OCI-LY1 (cell line): ENCODE measurements at regions not wholly inside any gene's neighbourhood (a gene's known extent, or its start where the extent isn't known, plus 50 kb on each side); places are given as distances from the start of the nearest gene placed in this dataset.

ENCODE experiments used
- H2AFZ ChIP-seq: fragments of 200-600 bp; sonication (generic), shearing (Covaris generic); 2 replicates; pipeline ENCODE4 v1.6.0; 2014; ENCODE audit warnings: antibody characterized with exemption, mild to moderate bottlenecking, low read length
- H3F3A ChIP-seq: fragments of 200-600 bp; sonication (generic), shearing (Covaris generic); 2 replicates; pipeline ENCODE4 v1.6.0; 2014; ENCODE audit warnings: mild to moderate bottlenecking, antibody characterized with exemption, low read length, moderate library complexity; ENCODE audit not compliant: insufficient read depth
- H3K27ac ChIP-seq: fragments of 200-600 bp; sonication (generic); 2 replicates; pipeline ENCODE4 v1.5.1; 2014; ENCODE audit warnings: low read length, mixed run types, mild to moderate bottlenecking, low read depth; ENCODE audit not compliant: poor library complexity, severe bottlenecking
- H3K27me3 ChIP-seq: fragments of 200-600 bp; sonication (generic); 2 replicates; pipeline ENCODE4 v1.6.0; 2014; ENCODE audit warnings: antibody characterized with exemption, mild to moderate bottlenecking, low read length, moderate library complexity; ENCODE audit not compliant: insufficient read depth
- H3K36me3 ChIP-seq: fragments of 200-600 bp; sonication (generic); 2 replicates; pipeline ENCODE4 v1.6.1; 2014; ENCODE audit warnings: mild to moderate bottlenecking, antibody characterized with exemption, low read length, moderate library complexity, mixed read lengths; ENCODE audit not compliant: insufficient read depth
- H3K4me1 ChIP-seq: fragments of 200-600 bp; sonication (generic); 2 replicates; pipeline ENCODE4 v1.5.1; 2014; ENCODE audit warnings: mild to moderate bottlenecking, low read length, moderate library complexity; ENCODE audit not compliant: insufficient read depth, severe bottlenecking
- H3K4me2 ChIP-seq: fragments of 200-600 bp; sonication (generic), shearing (Covaris generic); 2 replicates; pipeline ENCODE4 v1.6.1; 2014; ENCODE audit warnings: low read length
- H3K4me3 ChIP-seq: fragments of 200-600 bp; sonication (generic); 2 replicates; pipeline ENCODE4 v1.5.1; 2014; ENCODE audit warnings: low read length, low read depth, mild to moderate bottlenecking, mixed read lengths; ENCODE audit not compliant: poor library complexity, severe bottlenecking
- H3K79me2 ChIP-seq: fragments of 200-600 bp; shearing (Covaris generic); 2 replicates; pipeline ENCODE4 v1.6.1; 2016; ENCODE audit warnings: mixed run types, low read length, mixed read lengths; ENCODE audit not compliant: insufficient read depth
- H3K9ac ChIP-seq: fragments of 200-600 bp; sonication (generic), shearing (Covaris generic); 2 replicates; pipeline ENCODE4 v1.6.1; 2014; ENCODE audit warnings: mild to moderate bottlenecking, low read length, mixed read lengths
- H3K9me2 ChIP-seq: fragments of 200-600 bp; sonication (generic), shearing (Covaris generic); 2 replicates; pipeline ENCODE4 v1.6.1; 2014; ENCODE audit warnings: low read depth, mild to moderate bottlenecking, low read length, mixed read lengths
- H3K9me3 ChIP-seq: fragments of 200-600 bp; shearing (Covaris generic); 2 replicates; pipeline ENCODE4 v1.6.1; 2014; ENCODE audit warnings: low read length, mixed read lengths
- H4K20me1 ChIP-seq: fragments of 200-600 bp; sonication (generic), shearing (Covaris generic); 2 replicates; pipeline ENCODE4 v1.6.0; 2016; ENCODE audit warnings: mild to moderate bottlenecking, low read length; ENCODE audit not compliant: insufficient read depth
- EZH2 ChIP-seq: fragments of 200-600 bp; sonication (generic), shearing (Covaris generic); IDR thresholded peaks from 2 replicates; pipeline ENCODE4 v1.8.0; 2017; ENCODE audit warnings: borderline replicate concordance, mixed run types, mild to moderate bottlenecking, antibody characterized with exemption, low read length, moderate library complexity, mixed read lengths
- TF ChIP-seq, protein P1 (sequence below): fragments of 200-600 bp; sonication (generic), shearing (Covaris generic); IDR thresholded peaks from 2 replicates; pipeline ENCODE4 v1.5.1; 2017; ENCODE audit warnings: mild to moderate bottlenecking, antibody characterized with exemption, low read length, moderate library complexity, mixed read lengths

DNA sequence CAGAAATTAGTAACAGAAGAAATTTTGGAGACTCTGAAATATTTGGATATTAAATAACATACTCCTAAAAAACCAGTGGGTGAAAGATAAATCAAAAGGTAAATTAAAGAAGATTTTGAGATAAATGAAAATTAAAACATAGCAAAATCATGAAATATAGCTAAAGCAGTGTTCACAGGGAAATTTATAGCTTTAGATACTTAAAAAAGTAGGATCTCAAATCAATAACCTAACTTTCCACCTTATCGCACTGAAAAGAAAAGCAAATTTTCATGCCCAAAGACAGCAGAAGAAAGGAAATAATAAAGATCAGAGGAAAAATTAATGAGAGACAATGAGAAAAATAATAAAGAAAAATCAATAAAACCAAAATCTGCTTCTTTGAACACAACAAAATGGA lies 135.1 kb upstream of the KLF7 start:
- Histone ChIP-seq H3K9me2 (no peaks in the 10 kb centered on the region), H3K9ac (no peak overlapping the region), H3K9me3 (no peaks in the 10 kb centered on the region), H3K4me2 (no peak overlapping the region), H3K4me1 (no peaks in the 10 kb centered on the region), H2AFZ (no peak overlapping the region), H3K4me3 (no peak overlapping the region), H3K36me3 (no peaks in the 10 kb centered on the region), H4K20me1 (no peaks in the 10 kb centered on the region), H3K79me2 (no peaks in the 10 kb centered on the region), H3F3A (no peaks in the 10 kb centered on the region), H3K27ac (no peak overlapping the region), H3K27me3 (no peaks in the 10 kb centered on the region)
- TF ChIP-seq, protein P1, sequence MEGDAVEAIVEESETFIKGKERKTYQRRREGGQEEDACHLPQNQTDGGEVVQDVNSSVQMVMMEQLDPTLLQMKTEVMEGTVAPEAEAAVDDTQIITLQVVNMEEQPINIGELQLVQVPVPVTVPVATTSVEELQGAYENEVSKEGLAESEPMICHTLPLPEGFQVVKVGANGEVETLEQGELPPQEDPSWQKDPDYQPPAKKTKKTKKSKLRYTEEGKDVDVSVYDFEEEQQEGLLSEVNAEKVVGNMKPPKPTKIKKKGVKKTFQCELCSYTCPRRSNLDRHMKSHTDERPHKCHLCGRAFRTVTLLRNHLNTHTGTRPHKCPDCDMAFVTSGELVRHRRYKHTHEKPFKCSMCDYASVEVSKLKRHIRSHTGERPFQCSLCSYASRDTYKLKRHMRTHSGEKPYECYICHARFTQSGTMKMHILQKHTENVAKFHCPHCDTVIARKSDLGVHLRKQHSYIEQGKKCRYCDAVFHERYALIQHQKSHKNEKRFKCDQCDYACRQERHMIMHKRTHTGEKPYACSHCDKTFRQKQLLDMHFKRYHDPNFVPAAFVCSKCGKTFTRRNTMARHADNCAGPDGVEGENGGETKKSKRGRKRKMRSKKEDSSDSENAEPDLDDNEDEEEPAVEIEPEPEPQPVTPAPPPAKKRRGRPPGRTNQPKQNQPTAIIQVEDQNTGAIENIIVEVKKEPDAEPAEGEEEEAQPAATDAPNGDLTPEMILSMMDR, result no peak
- no peak for TF ChIP-seq EZH2

- no peaks in the 10 kb centered on the region for H3K4me1 ChIP-seq
- TF ChIP-seq, protein P1, result no peak
- TF ChIP-seq EZH2, result no peak
- no peak overlapping the region for H3K4me2 ChIP-seq
- no peak overlapping the region for H2AFZ ChIP-seq
- no peaks in the 10 kb centered on the region for H3K36me3 ChIP-seq
- no peak overlapping the region for H3K27ac ChIP-seq
- no peaks in the 10 kb centered on the region for H3K27me3 ChIP-seq
- H3K79me2 ChIP-seq, result no peaks in the 10 kb centered on the region
- no peaks in the 10 kb centered on the region for H3K9me3 ChIP-seq
- no peaks in the 10 kb centered on the region for H4K20me1 ChIP-seq
- H3K4me3 ChIP-seq, result no peak overlapping the region
- no peak overlapping the region for H3K9ac ChIP-seq
- H3F3A ChIP-seq, result no peaks in the 10 kb centered on the region
- no peaks in the 10 kb centered on the region for H3K9me2 ChIP-seq
Observed at GRCh38 chr2:207304761-207305160, 139.0 kb upstream of the KLF7 start.

DNA sequence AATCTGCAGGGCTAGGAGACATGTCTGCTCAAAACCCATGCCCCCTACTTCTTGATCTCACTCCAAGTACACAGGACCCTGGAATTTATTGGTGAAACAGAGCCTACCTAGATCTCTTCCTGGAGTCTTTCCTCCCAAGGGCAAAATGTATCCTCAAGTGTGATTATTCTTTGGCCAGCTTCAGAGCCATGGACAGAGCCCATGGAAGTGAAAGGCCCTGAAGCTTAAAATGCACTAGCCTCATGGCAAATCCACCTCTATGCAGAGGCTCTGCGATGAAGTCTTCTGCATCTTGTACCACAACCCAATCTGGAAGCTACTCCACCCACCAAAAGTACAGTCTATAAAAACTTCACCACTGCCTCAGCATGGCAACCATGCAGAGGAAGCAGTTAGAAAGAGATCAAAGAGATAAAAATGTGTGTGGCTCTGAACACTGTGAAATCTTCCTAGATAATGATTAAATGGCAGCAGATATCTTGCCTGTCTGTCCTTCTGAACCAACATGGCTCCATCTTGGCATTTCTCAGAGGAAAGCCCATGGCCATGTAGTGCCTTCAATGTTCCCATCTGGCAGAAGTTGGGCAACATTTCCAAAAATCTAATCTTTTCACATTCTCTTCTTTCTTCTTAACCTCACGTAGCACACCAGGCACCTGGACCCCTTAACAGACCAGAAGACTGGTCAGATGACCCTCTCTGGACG lies 142.9 kb upstream of the KLF7 start:
- H3K27me3 ChIP-seq, result no peaks in the 10 kb centered on the region

More for the DNA sequence above, 142.9 kb upstream of the KLF7 start:
- Histone ChIP-seq H4K20me1 (no peaks in the 10 kb centered on the region), H3F3A (no peaks in the 10 kb centered on the region), H3K9me3 (no peaks in the 10 kb centered on the region), H3K79me2 (no peaks in the 10 kb centered on the region), H3K9me2 (no peaks in the 10 kb centered on the region), H3K4me3 (no peak overlapping the region), H3K9ac (no peak overlapping the region), H3K4me1 (no peaks in the 10 kb centered on the region), H3K27ac (no peak overlapping the region), H2AFZ (no peak overlapping the region), H3K4me2 (no peak overlapping the region), H3K36me3 (no peaks in the 10 kb centered on the region)
- TF ChIP-seq, protein P1, result no peak
- TF ChIP-seq EZH2, result no peak
